Glomerular visceral epithelial cell (primary cell): ENCODE measurements at regions not wholly inside any gene's neighbourhood (a gene's known extent, or its start where the extent isn't known, plus 50 kb on each side); places are given as distances from the start of the nearest gene placed in this dataset.
"Not testable (repeated sequence)": the region's sequence is repeated elsewhere in the genome, so short reads cannot be mapped to it uniquely, and the experiment has no call there.

Source experiments
- DNase-seq: peaks from one replicate; pipeline ENCODE4 v3.0.0-alpha.2; 2016; ENCODE audit errors: extremely low spot score

- no peak for DNase-seq
Measured at GRCh38 chr2:36058076-36058475, 297.5 kb upstream of the CRIM1 start.

DNA sequence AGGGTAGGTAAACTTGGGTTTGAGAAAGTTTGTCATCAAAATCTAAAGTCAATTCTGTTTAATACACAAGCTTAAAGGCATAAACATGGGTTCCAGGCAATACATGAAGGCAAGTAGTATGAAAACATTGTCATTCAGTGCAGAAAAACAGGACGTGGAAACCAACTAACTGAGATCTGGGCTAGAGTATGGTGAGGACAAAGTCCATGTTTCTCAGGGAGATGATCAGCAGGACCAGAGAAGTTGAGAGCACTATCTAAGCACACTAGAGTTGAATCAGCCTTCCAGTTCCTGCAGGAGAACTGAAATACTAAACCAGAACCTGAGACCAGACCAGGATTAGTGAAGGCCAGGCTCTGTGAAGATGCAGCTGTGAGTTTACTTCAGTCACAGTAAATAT is 302.8 kb upstream of the CRIM1 start:
- DNase-seq, result no peak

DNA sequence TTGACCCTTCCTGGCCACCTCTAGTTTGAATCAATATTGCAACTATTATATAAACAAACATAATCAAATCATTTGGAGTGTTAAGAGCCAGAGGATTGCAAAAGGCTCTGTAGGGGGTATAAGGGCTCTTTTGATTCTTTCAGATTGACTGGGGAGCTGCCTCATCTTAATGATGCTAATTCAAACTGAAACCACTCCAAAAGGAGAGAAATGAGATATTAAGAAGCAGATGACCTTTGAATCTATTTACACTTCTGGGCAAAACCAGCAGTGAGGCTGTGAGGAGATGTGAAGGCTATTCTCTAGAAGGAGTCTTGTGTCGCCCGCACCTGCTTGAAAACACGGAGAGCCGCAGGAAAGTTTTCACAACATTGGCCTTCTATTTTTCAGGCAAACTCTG is 311.2 kb upstream of the CRIM1 start:
- DNase-seq, result no peak

GRCh38 chr2:36035137-36035536 is 320.4 kb upstream of the CRIM1 start:
- no peak for DNase-seq

DNA sequence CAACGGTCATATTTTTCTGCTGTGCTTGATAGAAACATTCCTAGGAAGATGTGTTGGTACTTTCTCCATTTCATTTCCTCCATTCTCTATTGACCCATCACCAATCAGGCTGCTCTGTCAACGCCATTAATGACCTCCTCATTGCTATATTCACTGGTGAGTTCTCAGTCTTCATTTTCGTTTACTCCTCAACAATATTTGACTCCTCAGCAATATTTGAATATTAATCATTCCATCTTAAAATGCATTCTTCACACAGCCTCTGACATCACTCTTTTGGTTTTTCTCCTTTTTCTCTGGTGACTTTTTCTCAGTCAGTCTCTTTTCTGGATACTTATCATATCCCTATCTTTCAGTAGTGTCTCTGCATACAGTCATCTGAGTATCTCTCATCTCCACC is 323.5 kb upstream of the CRIM1 start:
- DNase-seq, result no peak

- DNase-seq, result peak; percentile 1
Measured at GRCh38 chr2:36031471-36031870, 324.1 kb upstream of the CRIM1 start.

- DNase-seq, result no peak
Measured at GRCh38 chr2:36027616-36028015, 328.0 kb upstream of the CRIM1 start.

DNA sequence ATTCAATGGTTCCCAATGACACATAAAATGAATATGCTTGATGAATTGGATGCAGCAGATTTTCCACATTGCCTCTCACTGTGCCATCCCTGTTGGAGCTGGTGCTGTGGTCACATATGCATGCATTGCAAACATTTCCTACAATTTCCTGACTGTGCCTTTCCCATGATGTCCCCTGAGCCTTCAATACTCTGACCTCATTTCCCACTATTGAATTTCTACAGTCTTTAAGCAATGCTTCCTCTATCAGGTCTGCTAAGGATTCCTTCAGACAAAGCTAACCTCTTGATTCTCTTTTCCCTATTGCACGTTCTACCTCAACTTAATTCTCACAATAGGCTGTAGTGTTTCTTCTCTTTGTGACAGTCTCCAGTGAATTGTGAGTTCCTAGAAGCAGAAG is 342.5 kb upstream of the CRIM1 start:
- DNase-seq, result no peak

GRCh38 chr2:36006444-36006843 is 349.1 kb upstream of the CRIM1 start:
- DNase-seq, result no peak

DNA sequence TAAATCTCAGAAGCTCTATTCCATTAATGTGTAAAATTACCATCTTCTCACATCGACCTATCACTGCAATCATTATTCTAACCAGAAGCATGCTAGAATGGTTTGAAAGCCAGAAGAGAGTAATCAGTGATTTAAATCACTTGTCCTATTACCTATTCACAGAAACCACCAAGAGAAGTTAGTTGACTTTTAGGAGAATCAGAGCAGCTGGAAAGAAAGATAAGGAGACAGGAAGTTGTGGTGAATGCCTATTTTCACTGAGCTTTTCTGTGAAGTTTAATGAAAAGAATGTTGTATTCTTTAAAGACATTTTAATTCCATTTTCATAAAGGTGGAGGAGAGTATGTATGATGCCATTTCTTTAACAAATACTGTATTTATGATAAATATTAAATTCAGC is 352.6 kb upstream of the CRIM1 start:
- no peak for DNase-seq

DNA sequence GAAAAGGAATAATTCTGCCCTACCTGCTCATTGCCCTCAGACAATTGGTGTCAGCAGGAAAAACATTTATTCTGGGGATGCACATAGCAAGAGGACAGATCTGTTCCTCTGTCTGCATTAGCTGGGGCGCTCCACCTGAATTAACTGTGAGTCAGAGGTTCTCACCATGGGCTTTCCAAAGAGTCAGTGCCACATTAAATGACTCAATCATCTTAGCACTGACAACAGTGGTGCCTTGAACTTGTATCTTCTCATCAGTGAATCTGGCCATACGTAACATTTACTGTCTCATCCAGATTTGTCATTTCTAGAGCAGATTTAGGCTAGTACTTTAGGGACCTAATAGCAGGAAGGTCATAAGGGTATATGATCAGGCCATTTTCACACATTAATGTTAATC is 358.1 kb upstream of the CRIM1 start:
- no peak for DNase-seq

- peak; percentile 1 for DNase-seq
Measured at GRCh38 chr2:35989503-35989902, 366.1 kb upstream of the CRIM1 start.

- no peak for DNase-seq
Measured at GRCh38 chr2:35989040-35989439, 366.5 kb upstream of the CRIM1 start.

- DNase-seq, result no peak
Measured at GRCh38 chr2:35986871-35987270, 368.7 kb upstream of the CRIM1 start.

DNA sequence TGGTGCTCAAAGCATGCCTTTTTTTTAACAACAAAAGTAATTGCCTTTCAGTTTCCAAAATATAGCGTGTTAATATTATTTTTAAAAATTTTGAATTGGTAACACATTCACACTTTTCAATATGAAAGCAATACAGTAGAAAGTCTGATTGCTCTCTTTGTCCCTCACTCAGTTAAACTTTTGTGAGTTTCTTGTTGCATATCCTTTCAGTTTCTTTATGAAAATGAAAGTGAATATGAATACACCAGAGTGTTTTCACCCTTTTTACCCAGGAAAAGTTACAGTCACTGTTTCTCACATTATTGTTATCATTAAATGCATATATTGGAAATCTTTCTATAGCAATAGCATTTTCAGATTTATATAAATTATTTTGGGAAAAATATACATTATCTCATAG is 377.4 kb upstream of the CRIM1 start:
- DNase-seq, result no peak

- no peak for DNase-seq
Measured at GRCh38 chr2:35976611-35977010, 379.0 kb upstream of the CRIM1 start.

GRCh38 chr2:35973737-35974132 is 381.8 kb upstream of the CRIM1 start:
- peak; percentile 16 for DNase-seq

GRCh38 chr2:35973132-35973736 is 382.3 kb upstream of the CRIM1 start:
- peak; percentile 38 for DNase-seq

GRCh38 chr2:35963824-35964223 is 391.8 kb upstream of the CRIM1 start:
- DNase-seq, result no peak

DNA sequence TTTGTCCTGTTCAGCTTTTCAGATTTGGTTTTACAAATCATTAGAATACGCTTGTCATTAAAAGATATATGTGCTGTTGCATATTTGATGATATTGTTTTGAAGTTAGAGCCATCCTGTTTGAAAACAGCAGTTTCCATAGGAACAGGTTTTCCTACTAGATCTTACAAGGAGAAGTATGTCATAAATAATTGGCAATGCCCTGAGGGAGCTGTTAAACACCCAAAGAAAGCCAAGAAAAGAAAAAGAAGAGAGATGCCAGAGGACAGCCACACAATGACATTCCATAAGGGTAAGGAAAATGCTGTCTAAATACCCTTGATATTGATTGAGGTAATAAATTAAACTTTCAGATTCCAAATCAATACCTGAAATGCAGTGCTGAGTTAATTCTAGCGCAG is 392.2 kb upstream of the CRIM1 start:
- DNase-seq, result no peak

- no peak for DNase-seq
Measured at GRCh38 chr2:35962585-35963146, 392.9 kb upstream of the CRIM1 start.

- no peak for DNase-seq
Measured at GRCh38 chr2:35960596-35960995, 395.0 kb upstream of the CRIM1 start.

- DNase-seq, result not testable (repeated sequence)
Measured at GRCh38 chr2:35957053-35957452, 398.5 kb upstream of the CRIM1 start.

- no peak for DNase-seq
Measured at GRCh38 chr2:35946478-35946877, 409.1 kb upstream of the CRIM1 start.
